Activated CD8-positive, alpha-beta memory T cell treated with anti-CD3 and anti-CD28 coated beads for 1 hour (primary cell): ENCODE measurements at regions not wholly inside any gene's neighbourhood (a gene's known extent, or its start where the extent isn't known, plus 50 kb on each side); places are given as distances from the start of the nearest gene placed in this dataset.

Experiments
- DNase-seq, 2 donors: peaks; one replicate each; pipeline ENCODE4 v3.0.0-alpha.2; 2020; ENCODE audit warnings: low read depth in 1 of 2; ENCODE audit errors: extremely low read depth in 1 of 2

- DNase-seq: no peak
Measured at GRCh38 chr11:109553284-109553683, 131.3 kb downstream of the C11orf87 start.

GRCh38 chr11:109554951-109555350 is 133.0 kb downstream of the C11orf87 start:
- DNase-seq: no peak

GRCh38 chr11:109564241-109564640 is 142.3 kb downstream of the C11orf87 start:
- DNase-seq: no peak

GRCh38 chr11:109582470-109582869 is 160.5 kb downstream of the C11orf87 start:
- no peak for DNase-seq

GRCh38 chr11:109584001-109584972 is 162.3 kb downstream of the C11orf87 start:
- no peak for DNase-seq

- no peak for DNase-seq
Measured at GRCh38 chr11:109586789-109587188, 164.8 kb downstream of the C11orf87 start.

GRCh38 chr11:109590782-109591181 is 168.8 kb downstream of the C11orf87 start:
- no peak for DNase-seq

- DNase-seq: no peak
Measured at GRCh38 chr11:109597336-109597735, 175.3 kb downstream of the C11orf87 start.

- no peak for DNase-seq
Measured at GRCh38 chr11:109604481-109605400, 182.8 kb downstream of the C11orf87 start.

- no peak for DNase-seq
Measured at GRCh38 chr11:109606256-109606655, 184.3 kb downstream of the C11orf87 start.

- DNase-seq: no peak
Measured at GRCh38 chr11:109609454-109610185, 187.6 kb downstream of the C11orf87 start.

GRCh38 chr11:109612496-109612895 is 190.5 kb downstream of the C11orf87 start:
- no peak for DNase-seq

- DNase-seq: no peak
Measured at GRCh38 chr11:109619498-109619897, 197.5 kb downstream of the C11orf87 start.

- DNase-seq: no peak
Measured at GRCh38 chr11:109629734-109630133, 207.7 kb downstream of the C11orf87 start.

- no peak for DNase-seq
Measured at GRCh38 chr11:109641549-109641948, 219.6 kb downstream of the C11orf87 start.

GRCh38 chr11:109644152-109644551 is 222.2 kb downstream of the C11orf87 start:
- DNase-seq: no peak

GRCh38 chr11:109648804-109649203 is 226.8 kb downstream of the C11orf87 start:
- DNase-seq: no peak

- DNase-seq: no peak
Measured at GRCh38 chr11:109654091-109654490, 232.1 kb downstream of the C11orf87 start.

GRCh38 chr11:109658190-109658589 is 236.2 kb downstream of the C11orf87 start:
- DNase-seq: no peak

GRCh38 chr11:109667719-109668118 is 245.7 kb downstream of the C11orf87 start:
- DNase-seq: no peak
